ENCODE measurements at regions not wholly inside any gene's neighbourhood (a gene's known extent, or its start where the extent isn't known, plus 50 kb on each side); places are given as distances from the start of the nearest gene placed in this dataset.
A peak's percentile ranks its signal among the peaks of the same experiment; 100 is the strongest.

GRCh38 chr12:46660276-46660675 lies 165.5 kb downstream of the SLC38A4 start:
- Histone ChIP-seq H3K27ac (ENCODE audit: insufficient read depth, low read depth, low read length) (peak overlapping the region; percentile 83), H2AFZ (ENCODE audit: low read depth, low read length) (peak overlapping the region; percentile 13), H4K20me1 (replicated peaks; ENCODE audit: control insufficient read depth, extremely low read depth, insufficient read depth, low read length) (no peaks in the 10 kb centered on the region), H3K9me1 (replicated peaks; ENCODE audit: control insufficient read depth, extremely low read depth, insufficient read depth, low read length) (no peaks in the 10 kb centered on the region), H3K4me1 (ENCODE audit: control insufficient read depth, extremely low read depth, insufficient read depth, low read length) (peaks cover 56% of the 10 kb centered on the region), H3K27me3 (ENCODE audit: control insufficient read depth in 2 of 2, insufficient read depth in 2 of 2, low read length in 2 of 2) (no peaks in the 10 kb centered on the region), H3K9me3 (replicated peaks; ENCODE audit: control insufficient read depth, insufficient read depth, low read length) (no peaks in the 10 kb centered on the region), H3K79me2 (ENCODE audit: control insufficient read depth, insufficient read depth, low read length) (no peaks in the 10 kb centered on the region), H3K9ac (replicated peaks; ENCODE audit: extremely low read depth, insufficient read depth, low read length) (peak overlapping the region; percentile 57), H3K4me3 (replicated peaks in 1 of 3; ENCODE audit: insufficient read depth in 1 of 3, low read depth in 1 of 3, low read length in 3 of 3) (no peak overlapping the region), H3K4me2 (ENCODE audit: insufficient read depth, low read length) (peak overlapping the region; percentile 57), H3K36me3 (ENCODE audit: control insufficient read depth in 2 of 2, extremely low read depth in 1 of 2, insufficient read depth in 2 of 2, low read length in 2 of 2) (no peaks in the 10 kb centered on the region)
- TF ChIP-seq GATA2 (IDR thresholded peaks at IDR 0.05; ENCODE audit: insufficient read depth, insufficient read length, low read depth, low read length): no peak
- TF ChIP-seq POLR2A (IDR thresholded peaks at IDR 0.05; ENCODE audit: low read depth, low read length): no peak
- TF ChIP-seq POLR2AphosphoS5 (IDR thresholded peaks at IDR 0.05; ENCODE audit: insufficient read depth, low read depth, low read length): no peak
- no peak for TF ChIP-seq EZH2 (IDR thresholded peaks at IDR 0.05; ENCODE audit: borderline replicate concordance, low read depth, low read length, severe bottlenecking)
- no peak for TF ChIP-seq FOS (IDR thresholded peaks at IDR 0.05; ENCODE audit: borderline replicate concordance, insufficient read depth, low read length)
- TF ChIP-seq JUN (IDR thresholded peaks at IDR 0.05; ENCODE audit: borderline replicate concordance, insufficient read depth, insufficient read length, low read depth): no peak
- no peak for TF ChIP-seq MYC (IDR thresholded peaks at IDR 0.05; ENCODE audit: low read depth, low read length)
- TF ChIP-seq MAX (IDR thresholded peaks at IDR 0.05; ENCODE audit: insufficient read depth, insufficient read length): no peak
- no peak for TF ChIP-seq CTCF (IDR thresholded peaks at IDR 0.05; ENCODE audit: extremely low read depth in 1 of 2, insufficient read depth in 1 of 2, low read depth in 1 of 2, low read length in 2 of 2)
- intact Hi-C loops (cut with micrococcal nuclease) (loop anchor here (2.0 to 5.0 kb wide), 3 partner anchors 213 to 669 kb away; partner anchors contain the start of gene SCAF11), dilution Hi-C loops (cut with MboI; ENCODE audit: extremely low pct_ligation_motif_present, low sequenced_read_pairs) (no loop called here)
- BruUV-seq (replicated peaks): TSS peak; percentile 95
- FAIRE-seq (no peak), DNase-seq (ENCODE audit: low read depth, low spot score) (peak; percentile 52)
- CTCF ChIA-PET: no interaction called here
- POLR2A ChIA-PET: no interaction called here

Data from endothelial cell of umbilical vein (primary cell).